A673 (cell line): ENCODE measurements at regions not wholly inside any gene's neighbourhood (a gene's known extent, or its start where the extent isn't known, plus 50 kb on each side); places are given as distances from the start of the nearest gene placed in this dataset.

ENCODE experiments used
- BruUV-seq: library from RNA; stranded (reverse); fragments of 400-500 nt; replicated peaks from 2 replicates; lab custom pipeline; 2021; lab: Mats Ljungman, UMichigan
- CTCF ChIA-PET: fragments of 300-600 bp; sonication (Branson Sonifier 250); formaldehyde crosslinking; loops from one replicate; lab custom pipeline; 2022; ENCODE audit warnings: antibody characterized with exemption; lab: Charles Lee
- POLR2A ChIA-PET: fragments of 300-600 bp; sonication (Branson Sonifier 250); formaldehyde crosslinking; loops from one replicate; lab custom pipeline; 2022; ENCODE audit warnings: antibody characterized with exemption; ENCODE audit not compliant: low non-redundant PET; lab: Charles Lee
- DNase-seq: peaks from one replicate; pipeline ENCODE4 v3.0.0-alpha.2; 2015; ENCODE audit warnings: low spot score
- H3K27ac ChIP-seq: fragments of 200-600 bp; sonication (generic); 2 replicates; pipeline ENCODE4 v1.5.1; 2016; ENCODE audit warnings: mixed run types, low read depth, mild to moderate bottlenecking, mixed read lengths, antibody characterized with exemption, low read length; ENCODE audit not compliant: poor library complexity, severe bottlenecking
- H3K27me3 ChIP-seq: fragments of 200-600 bp; sonication (generic); replicated peaks from 2 replicates; pipeline ENCODE4 v1.6.1; 2017; ENCODE audit warnings: mixed run types, low read depth, mild to moderate bottlenecking, mixed read lengths, antibody characterized with exemption, low read length; ENCODE audit not compliant: insufficient read depth, poor library complexity
- H3K36me3 ChIP-seq: fragments of 200-600 bp; sonication (generic); 2 replicates; pipeline ENCODE4 v1.6.1; 2016; ENCODE audit warnings: mixed run types, mild to moderate bottlenecking, mixed read lengths, antibody characterized with exemption, low read length; ENCODE audit not compliant: insufficient read depth, poor library complexity, severe bottlenecking
- H3K4me1 ChIP-seq: fragments of 200-600 bp; sonication (generic); 2 replicates; pipeline ENCODE4 v1.6.1; 2017; ENCODE audit warnings: mixed run types, mild to moderate bottlenecking, mixed read lengths, antibody characterized with exemption, low read length; ENCODE audit not compliant: insufficient read depth, poor library complexity, severe bottlenecking
- H3K4me3 ChIP-seq: fragments of 200-600 bp; sonication (generic); 2 replicates; pipeline ENCODE4 v1.5.1; 2016; ENCODE audit warnings: low read depth, mixed run types, mild to moderate bottlenecking, mixed read lengths, low read length; ENCODE audit not compliant: poor library complexity, severe bottlenecking
- H3K9me3 ChIP-seq: fragments of 200-600 bp; sonication (generic); 2 replicates; pipeline ENCODE4 v1.6.1; 2016; ENCODE audit warnings: mixed run types, low read depth, mild to moderate bottlenecking, mixed read lengths, antibody characterized with exemption, low read length; ENCODE audit not compliant: poor library complexity, severe bottlenecking
- CTCF ChIP-seq: fragments of 300-800, 200-600 bp; sonication (generic); conservative IDR thresholded peaks from 2 replicates; pipeline ENCODE4 v1.5.1; 2017; ENCODE audit warnings: low read depth, mild to moderate bottlenecking, antibody characterized with exemption, low read length, moderate library complexity, mixed read lengths
- EZH2 ChIP-seq: fragments of 200-600 bp; sonication (generic); IDR thresholded peaks from 2 replicates; pipeline ENCODE4 v1.6.1; 2017; ENCODE audit warnings: borderline replicate concordance, low read depth, mild to moderate bottlenecking, mixed read lengths, antibody characterized with exemption, low read length; ENCODE audit not compliant: poor library complexity, severe bottlenecking
- intact Hi-C: fragments of 100-400 bp; cut with micrococcal nuclease; formaldehyde crosslinking; loops from one replicate; pipeline ENCODE4 v1.10.0; 2022; ENCODE audit not compliant: unreplicated experiment

- Histone ChIP-seq H3K4me1 (no peaks in the 10 kb centered on the region), H3K4me3 (no peak overlapping the region), H3K36me3 (no peaks in the 10 kb centered on the region), H3K9me3 (no peaks in the 10 kb centered on the region), H3K27me3 (peaks cover 9% of the 10 kb centered on the region), H3K27ac (no peak overlapping the region)
- ChIA-PET POLR2A (no interaction called here), CTCF (no interaction called here)
- TF ChIP-seq EZH2 (no peak), CTCF (no peak)
- no peak for DNase-seq
- BruUV-seq, result no TSS peak
- intact Hi-C loops, result no loop called here
Observed at GRCh38 chr13:103973740-103974139, 907.5 kb upstream of the SLC10A2 start.

GRCh38 chr13:103969520-103970050, 903.4 kb upstream of the SLC10A2 start:
- DNase-seq, result no peak
- Histone ChIP-seq H3K4me1 (no peaks in the 10 kb centered on the region), H3K4me3 (no peak overlapping the region), H3K9me3 (no peaks in the 10 kb centered on the region), H3K27me3 (peaks cover 15% of the 10 kb centered on the region), H3K36me3 (no peaks in the 10 kb centered on the region), H3K27ac (no peak overlapping the region)
- intact Hi-C loops, result no loop called here
- POLR2A ChIA-PET, result no interaction called here
- CTCF ChIA-PET, result no interaction called here
- no TSS peak for BruUV-seq
- no peak for TF ChIP-seq CTCF
- TF ChIP-seq EZH2, result no peak

- H3K4me3 ChIP-seq, result no peak overlapping the region
- intact Hi-C loops, result no loop called here
- ChIA-PET CTCF (no interaction called here), POLR2A (no interaction called here)
- H3K27ac ChIP-seq, result no peak overlapping the region
- H3K4me1 ChIP-seq, result no peaks in the 10 kb centered on the region
- H3K9me3 ChIP-seq, result no peaks in the 10 kb centered on the region
- peaks cover 12% of the 10 kb centered on the region for H3K27me3 ChIP-seq
- no peaks in the 10 kb centered on the region for H3K36me3 ChIP-seq
- no TSS peak for BruUV-seq
- TF ChIP-seq CTCF (no peak), EZH2 (no peak)
- DNase-seq, result no peak
Observed at GRCh38 chr13:103965506-103966243, 899.5 kb upstream of the SLC10A2 start.
